Amniotic epithelial cell (primary cell): ENCODE measurements at regions not wholly inside any gene's neighbourhood (a gene's known extent, or its start where the extent isn't known, plus 50 kb on each side); places are given as distances from the start of the nearest gene placed in this dataset.

Source experiments
- DNase-seq: peaks from one replicate; pipeline ENCODE4 v3.0.0-alpha.2; 2010; ENCODE audit warnings: low read depth

GRCh38 chr9:106052735-106053134 is 358.4 kb downstream of the TMEM38B start:
- no peak for DNase-seq

- no peak for DNase-seq
These were observed 362.0 kb downstream of the TMEM38B start for GRCh38 chr9:106056328-106056727.

- DNase-seq, result no peak
These were observed 364.1 kb downstream of the TMEM38B start for GRCh38 chr9:106058460-106058859.

GRCh38 chr9:106059886-106060285 is 365.5 kb downstream of the TMEM38B start:
- no peak for DNase-seq

- no peak for DNase-seq
These were observed 366.5 kb downstream of the TMEM38B start for GRCh38 chr9:106060885-106061284.

GRCh38 chr9:106062250-106062649 is 367.9 kb downstream of the TMEM38B start:
- no peak for DNase-seq

- DNase-seq, result no peak
These were observed 370.8 kb downstream of the TMEM38B start for GRCh38 chr9:106065136-106065535.

- no peak for DNase-seq
These were observed 371.4 kb downstream of the TMEM38B start for GRCh38 chr9:106065579-106066214.

GRCh38 chr9:106066940-106067524 is 372.7 kb downstream of the TMEM38B start:
- DNase-seq, result no peak

GRCh38 chr9:106069241-106069640 is 374.9 kb downstream of the TMEM38B start:
- DNase-seq, result no peak

- DNase-seq, result no peak
These were observed 378.1 kb downstream of the TMEM38B start for GRCh38 chr9:106072421-106072820.

GRCh38 chr9:106074006-106074405 is 379.7 kb downstream of the TMEM38B start:
- no peak for DNase-seq

- no peak for DNase-seq
These were observed 381.1 kb downstream of the TMEM38B start for GRCh38 chr9:106075236-106075959.

- peak; percentile 47 for DNase-seq
These were observed 381.6 kb downstream of the TMEM38B start for GRCh38 chr9:106075960-106076327.

- no peak for DNase-seq
These were observed 382.4 kb downstream of the TMEM38B start for GRCh38 chr9:106076711-106077110.

GRCh38 chr9:106077731-106078130 is 383.4 kb downstream of the TMEM38B start:
- DNase-seq, result no peak

GRCh38 chr9:106082621-106083020 is 388.3 kb downstream of the TMEM38B start:
- no peak for DNase-seq

GRCh38 chr9:106084702-106085101 is 390.4 kb downstream of the TMEM38B start:
- no peak for DNase-seq

- DNase-seq, result no peak
These were observed 391.1 kb downstream of the TMEM38B start for GRCh38 chr9:106085479-106085878.

GRCh38 chr9:106092083-106092482 is 397.7 kb downstream of the TMEM38B start:
- DNase-seq, result no peak

- DNase-seq, result no peak
These were observed 408.5 kb downstream of the TMEM38B start for GRCh38 chr9:106102821-106103220.

- DNase-seq, result no peak
These were observed 410.5 kb downstream of the TMEM38B start for GRCh38 chr9:106104887-106105286.

- DNase-seq, result no peak
These were observed 412.1 kb downstream of the TMEM38B start for GRCh38 chr9:106106396-106106795.
